H9 (cell line): ENCODE measurements at regions not wholly inside any gene's neighbourhood (a gene's known extent, or its start where the extent isn't known, plus 50 kb on each side); places are given as distances from the start of the nearest gene placed in this dataset.

ENCODE experiments used
- DNase-seq: peaks from one replicate; pipeline ENCODE4 v3.0.0-alpha.2; 2017
- H2AFZ ChIP-seq: one replicate; pipeline ENCODE4 v1.6.1; 2013; ENCODE audit warnings: mild to moderate bottlenecking, low read length, control low read depth, moderate library complexity
- H2AK5ac ChIP-seq: 2 replicates; pipeline ENCODE4 v1.6.1; 2013; ENCODE audit warnings: low read length, control low read depth, mixed read lengths; ENCODE audit not compliant: insufficient read length
- H2BK120ac ChIP-seq: one replicate; pipeline ENCODE4 v1.6.1; 2013; ENCODE audit warnings: low read depth, mild to moderate bottlenecking, low read length, control low read depth, inconsistent platforms; ENCODE audit not compliant: poor library complexity, severe bottlenecking
- H2BK12ac ChIP-seq: 2 replicates; pipeline ENCODE4 v1.6.1; 2013; ENCODE audit warnings: low read length, control low read depth, mixed read lengths, low read depth; ENCODE audit not compliant: insufficient read length
- H2BK15ac ChIP-seq: 2 replicates; pipeline ENCODE4 v1.6.1; 2013; ENCODE audit warnings: low read depth, low read length, control low read depth
- H2BK20ac ChIP-seq: one replicate; pipeline ENCODE4 v1.6.1; 2013; ENCODE audit warnings: low read depth, mild to moderate bottlenecking, low read length, control low read depth, inconsistent platforms; ENCODE audit not compliant: poor library complexity, severe bottlenecking
- H2BK5ac ChIP-seq: 2 replicates; pipeline ENCODE4 v1.6.1; 2013; ENCODE audit warnings: low read length, control low read depth, mixed read lengths; ENCODE audit not compliant: insufficient read length
- H3K14ac ChIP-seq: 2 replicates; pipeline ENCODE4 v1.6.1; 2013; ENCODE audit warnings: low read length, control low read depth; ENCODE audit not compliant: insufficient read depth
- H3K18ac ChIP-seq: 2 replicates; pipeline ENCODE4 v1.6.1; 2013; ENCODE audit warnings: low read depth, mild to moderate bottlenecking, mixed read lengths, low read length, control low read depth; ENCODE audit not compliant: insufficient read length
- H3K23ac ChIP-seq: 2 replicates; pipeline ENCODE4 v1.6.1; 2013; ENCODE audit warnings: low read length, control low read depth, mixed read lengths, low read depth; ENCODE audit not compliant: insufficient read length
- H3K23me2 ChIP-seq: 2 replicates; pipeline ENCODE4 v1.6.1; 2013; ENCODE audit warnings: low read depth, mild to moderate bottlenecking, mixed read lengths, low read length, control low read depth; ENCODE audit not compliant: insufficient read length, poor library complexity, severe bottlenecking
- H3K27ac ChIP-seq: 2 replicates; pipeline ENCODE4 v1.5.1; 2013; ENCODE audit warnings: low read length, control low read depth, mixed read lengths, low read depth; ENCODE audit not compliant: insufficient read length
- H3K27me3 ChIP-seq: 2 replicates; pipeline ENCODE4 v1.6.1; 2013; ENCODE audit warnings: low read length, control low read depth, inconsistent platforms; ENCODE audit not compliant: insufficient read depth
- H3K4ac ChIP-seq: 2 replicates; pipeline ENCODE4 v1.6.1; 2013; ENCODE audit warnings: low read depth, mild to moderate bottlenecking, control low read depth, inconsistent platforms, low read length, moderate library complexity
- H3K4me1 ChIP-seq: 2 replicates; pipeline ENCODE4 v1.6.1; 2013; ENCODE audit warnings: low read length, control low read depth, inconsistent platforms; ENCODE audit not compliant: insufficient read depth
- H3K4me2 ChIP-seq: 2 replicates; pipeline ENCODE4 v1.6.1; 2013; ENCODE audit warnings: low read length, control low read depth, mixed read lengths; ENCODE audit not compliant: insufficient read length, insufficient read depth
- H3K56ac ChIP-seq: 2 replicates; pipeline ENCODE4 v1.6.1; 2013; ENCODE audit warnings: low read depth, mild to moderate bottlenecking, mixed read lengths, low read length, control low read depth; ENCODE audit not compliant: insufficient read length
- H3K79me1 ChIP-seq: 2 replicates; pipeline ENCODE4 v1.6.1; 2013; ENCODE audit warnings: low read depth, mild to moderate bottlenecking, moderate library complexity, low read length, control low read depth, inconsistent platforms; ENCODE audit not compliant: insufficient read depth, poor library complexity, severe bottlenecking
- H3K79me2 ChIP-seq: 2 replicates; pipeline ENCODE4 v1.6.1; 2013; ENCODE audit warnings: low read length, control low read depth, inconsistent platforms; ENCODE audit not compliant: insufficient read depth
- H3K9ac ChIP-seq: 2 replicates; pipeline ENCODE4 v1.6.1; 2013; ENCODE audit warnings: low read length, control low read depth, mixed read lengths; ENCODE audit not compliant: insufficient read length; ENCODE audit errors: extremely low read depth
- H3K9me3 ChIP-seq: one replicate; pipeline ENCODE4 v1.6.1; 2013; ENCODE audit warnings: low read depth, low read length, inconsistent platforms; ENCODE audit not compliant: control insufficient read depth
- H3T11ph ChIP-seq: one replicate; pipeline ENCODE4 v1.6.1; 2013; ENCODE audit warnings: mild to moderate bottlenecking, low read length, control low read depth, inconsistent platforms
- H4K20me1 ChIP-seq: one replicate; pipeline ENCODE4 v1.6.1; 2013; ENCODE audit not compliant: control insufficient read depth, insufficient read length, insufficient read depth
- H4K5ac ChIP-seq: 2 replicates; pipeline ENCODE4 v1.6.1; 2013; ENCODE audit warnings: low read depth, mild to moderate bottlenecking, mixed read lengths, low read length, control low read depth; ENCODE audit not compliant: insufficient read length
- H4K8ac ChIP-seq: replicated peaks from 2 replicates; pipeline ENCODE4 v1.6.1; 2013; ENCODE audit warnings: low read length, control low read depth, mixed read lengths, low read depth; ENCODE audit not compliant: insufficient read length
- H4K91ac ChIP-seq: 2 replicates; pipeline ENCODE4 v1.6.1; 2013; ENCODE audit warnings: low read depth, mild to moderate bottlenecking, moderate library complexity, mixed read lengths, low read length, control low read depth; ENCODE audit not compliant: insufficient read length
- H3K27ac Mint-ChIP-seq, 3 experiments: 2 replicates in 2 of 3; 3 replicates in 1 of 3; pipeline ENCODE4 v1.8.0; 2020 to 2021; ENCODE audit warnings: mixed read lengths in 3 of 3, mild to moderate bottlenecking in 1 of 3, moderate library complexity in 1 of 3
- H3K27me3 Mint-ChIP-seq: 2 replicates; pipeline ENCODE4 v1.8.0; 2021; ENCODE audit warnings: low read depth, mild to moderate bottlenecking, moderate library complexity, mixed read lengths
- H3K36me3 Mint-ChIP-seq, 3 experiments: 2 replicates in 2 of 3; 3 replicates in 1 of 3; pipeline ENCODE4 v1.8.0; 2020 to 2021; ENCODE audit warnings: low read depth in 3 of 3, mixed read lengths in 3 of 3; ENCODE audit not compliant: insufficient read depth in 1 of 3
- H3K4me1 Mint-ChIP-seq, 2 experiments: 2 replicates each; pipeline ENCODE4 v1.8.0; 2020; ENCODE audit warnings: mixed read lengths in 2 of 2
- H3K4me3 Mint-ChIP-seq, 2 experiments: 2 replicates in 1 of 2; 3 replicates in 1 of 2; pipeline ENCODE4 v1.8.0; 2020 to 2021; ENCODE audit warnings: mild to moderate bottlenecking in 2 of 2, mixed read lengths in 2 of 2, moderate library complexity in 1 of 2
- H3K9me3 Mint-ChIP-seq, 2 experiments: 2 replicates in 1 of 2; 3 replicates in 1 of 2; pipeline ENCODE4 v1.8.0; 2020; ENCODE audit warnings: mild to moderate bottlenecking in 2 of 2, mixed read lengths in 2 of 2, moderate library complexity in 1 of 2
- WGBS: extraction: QIAGEN DNeasy Blood & Tissue Kit; methylation state at CpG from one replicate; pipeline ENCODE4 v1.1.7; 2013; ENCODE audit warnings: missing lambda C conversion rate, low lambda C conversion rate, mixed read lengths; ENCODE audit not compliant: insufficient read length; ENCODE audit errors: extremely low coverage; 5-methylcytosine and 5-hydroxymethylcytosine counted together
- TF ChIP-seq, protein P1 (sequence below): fragments of 200-600 bp; sonication (generic); conservative IDR thresholded peaks from 3 replicates; pipeline ENCODE4 v1.8.0; 2021; ENCODE audit warnings: antibody characterized with exemption, mild to moderate bottlenecking

DNA sequence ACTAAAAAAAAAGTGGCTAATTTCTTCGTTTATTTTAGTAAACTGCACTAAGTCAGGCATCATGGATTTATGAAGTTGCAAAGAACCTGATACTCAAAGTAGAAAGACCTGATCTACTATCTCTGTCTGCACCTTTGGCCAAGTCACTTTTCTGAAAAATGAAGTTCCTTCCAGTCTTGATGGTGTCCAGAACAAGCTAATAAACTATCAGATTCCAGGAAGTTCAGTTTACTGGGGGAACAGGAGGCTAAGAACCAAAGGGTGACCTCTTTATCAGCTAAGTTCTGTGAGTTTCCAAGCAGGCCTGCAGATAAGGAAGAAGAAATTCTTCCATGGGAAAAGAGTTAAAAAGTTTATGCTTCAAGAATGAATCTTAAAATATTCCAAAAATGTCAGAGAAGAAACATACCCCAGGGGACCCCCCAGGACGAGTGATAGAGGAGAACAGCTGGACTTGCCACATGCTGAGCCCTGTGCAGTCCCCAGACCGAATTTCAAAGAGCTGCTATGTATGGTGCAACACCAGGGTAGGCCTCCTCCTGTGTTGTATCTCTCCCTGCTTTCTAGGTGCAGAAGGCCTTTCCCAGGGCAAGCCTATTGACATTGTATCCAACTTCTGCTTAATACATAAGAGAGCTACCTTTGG, 72.8 kb upstream of the FGGY start:
- no peak overlapping the region for H3K18ac ChIP-seq
- H2AFZ ChIP-seq: no peak overlapping the region
- H2BK15ac ChIP-seq: no peak overlapping the region
- H3K79me1 ChIP-seq: no peaks in the 10 kb centered on the region
- H4K5ac ChIP-seq: no peak overlapping the region
- H3K14ac ChIP-seq: no peak overlapping the region
- no peak overlapping the region for H4K8ac ChIP-seq
- no peak overlapping the region for H3K27ac ChIP-seq
- no peak for DNase-seq
- no peaks in the 10 kb centered on the region for H4K20me1 ChIP-seq
- no CpG with 5 or more reads among the region's 3 CpGs for WGBS
- no peak overlapping the region for H2BK5ac ChIP-seq
- H3K23me2 ChIP-seq: no peaks in the 10 kb centered on the region
- no peak overlapping the region for H3T11ph ChIP-seq
- no peak overlapping the region for H3K4me2 ChIP-seq
- no peaks in the 10 kb centered on the region for H3K79me2 ChIP-seq
- no peak overlapping the region for H2AK5ac ChIP-seq
- Mint-ChIP-seq H3K4me3 (no peak overlapping the region), H3K4me1 (peaks cover 8 to 12% of the 10 kb centered on the region in 2 experiments), H3K9me3 (no peaks in the 10 kb centered on the region), H3K27ac (no peak overlapping the region; a peak in 1 of 7 replicates), H3K27me3 (peaks cover 2% of the 10 kb centered on the region), H3K36me3 (no peaks in the 10 kb centered on the region)
- no peak overlapping the region for H4K91ac ChIP-seq
- H3K23ac ChIP-seq: no peak overlapping the region
- H3K27me3 ChIP-seq: no peaks in the 10 kb centered on the region
- H2BK12ac ChIP-seq: no peak overlapping the region
- H2BK120ac ChIP-seq: no peak overlapping the region
- no peaks in the 10 kb centered on the region for H3K4me1 ChIP-seq
- H3K9me3 ChIP-seq: no peaks in the 10 kb centered on the region
- no peak overlapping the region for H3K56ac ChIP-seq
- H2BK20ac ChIP-seq: no peak overlapping the region
- TF ChIP-seq, protein P1, sequence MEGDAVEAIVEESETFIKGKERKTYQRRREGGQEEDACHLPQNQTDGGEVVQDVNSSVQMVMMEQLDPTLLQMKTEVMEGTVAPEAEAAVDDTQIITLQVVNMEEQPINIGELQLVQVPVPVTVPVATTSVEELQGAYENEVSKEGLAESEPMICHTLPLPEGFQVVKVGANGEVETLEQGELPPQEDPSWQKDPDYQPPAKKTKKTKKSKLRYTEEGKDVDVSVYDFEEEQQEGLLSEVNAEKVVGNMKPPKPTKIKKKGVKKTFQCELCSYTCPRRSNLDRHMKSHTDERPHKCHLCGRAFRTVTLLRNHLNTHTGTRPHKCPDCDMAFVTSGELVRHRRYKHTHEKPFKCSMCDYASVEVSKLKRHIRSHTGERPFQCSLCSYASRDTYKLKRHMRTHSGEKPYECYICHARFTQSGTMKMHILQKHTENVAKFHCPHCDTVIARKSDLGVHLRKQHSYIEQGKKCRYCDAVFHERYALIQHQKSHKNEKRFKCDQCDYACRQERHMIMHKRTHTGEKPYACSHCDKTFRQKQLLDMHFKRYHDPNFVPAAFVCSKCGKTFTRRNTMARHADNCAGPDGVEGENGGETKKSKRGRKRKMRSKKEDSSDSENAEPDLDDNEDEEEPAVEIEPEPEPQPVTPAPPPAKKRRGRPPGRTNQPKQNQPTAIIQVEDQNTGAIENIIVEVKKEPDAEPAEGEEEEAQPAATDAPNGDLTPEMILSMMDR: no peak
- H3K9ac ChIP-seq: no peak overlapping the region
- no peak overlapping the region for H3K4ac ChIP-seq
